GM19452 (cell line): ENCODE measurements at regions not wholly inside any gene's neighbourhood (a gene's known extent, or its start where the extent isn't known, plus 50 kb on each side); places are given as distances from the start of the nearest gene placed in this dataset.

Source experiments
- ATAC-seq: cut with Tn5 transposase; IDR thresholded peaks from one replicate; pipeline ENCODE4 v1.9.1; 2021; ENCODE audit not compliant: unreplicated experiment

DNA sequence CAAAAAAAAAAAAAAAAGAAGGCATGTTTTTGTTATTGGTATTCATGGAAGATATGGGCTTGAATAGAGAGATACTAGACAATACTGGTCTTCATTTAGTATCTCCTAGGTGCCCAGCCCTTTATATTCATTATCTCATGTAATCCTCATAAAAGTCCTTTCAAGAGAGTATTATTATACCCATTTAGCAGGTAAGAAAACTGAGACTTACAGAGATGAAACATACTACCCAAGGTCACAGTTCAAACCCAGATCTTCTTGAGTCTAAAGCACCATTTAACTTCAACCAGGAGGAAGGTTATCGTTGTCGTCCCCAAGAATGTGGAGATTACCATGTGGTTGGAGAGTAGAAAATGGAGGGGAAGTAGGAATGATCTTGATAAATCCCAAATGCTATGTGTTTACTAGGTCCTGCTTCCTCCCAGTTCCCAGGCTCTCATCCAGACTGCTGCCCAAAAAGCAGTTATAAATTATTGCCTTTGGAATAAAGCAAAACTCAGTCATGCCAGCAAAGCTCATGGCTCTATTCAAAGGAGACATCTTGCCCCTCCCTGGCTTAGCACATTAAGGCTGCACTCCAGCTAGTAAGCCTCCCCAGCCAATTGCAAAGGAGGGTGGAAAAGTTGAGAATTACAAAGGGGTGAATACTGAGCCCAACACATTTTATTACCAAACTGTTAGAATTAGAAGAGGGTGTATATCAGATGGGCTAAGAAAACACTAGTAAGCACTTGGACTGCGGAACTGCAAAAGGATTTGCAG is 163.9 kb downstream of the PIK3R1 start:
- no peak for ATAC-seq

- no peak for ATAC-seq
Observed at GRCh38 chr5:68380078-68380477, 164.5 kb downstream of the PIK3R1 start.

- ATAC-seq: no peak
Observed at GRCh38 chr5:68381060-68381459, 165.5 kb downstream of the PIK3R1 start.

DNA sequence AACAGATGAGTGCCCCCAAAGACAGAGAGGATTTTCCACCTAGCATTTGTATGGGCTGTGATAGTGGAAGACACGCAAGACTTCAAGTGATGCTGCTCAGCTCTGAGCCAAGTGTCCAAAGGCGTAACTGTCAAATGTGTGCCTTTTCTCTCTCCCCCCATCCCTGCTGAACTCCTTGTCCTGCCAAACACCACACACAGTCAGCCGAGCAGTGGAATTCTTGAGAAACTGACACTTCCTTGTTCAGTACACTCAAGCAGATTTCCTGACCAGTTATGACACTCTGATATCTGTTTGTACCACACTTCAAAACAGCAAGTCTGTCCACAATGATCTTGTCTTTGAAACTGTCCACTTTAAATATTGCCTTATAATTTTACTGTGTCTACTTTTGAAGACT is 166.4 kb downstream of the PIK3R1 start:
- no peak for ATAC-seq

DNA sequence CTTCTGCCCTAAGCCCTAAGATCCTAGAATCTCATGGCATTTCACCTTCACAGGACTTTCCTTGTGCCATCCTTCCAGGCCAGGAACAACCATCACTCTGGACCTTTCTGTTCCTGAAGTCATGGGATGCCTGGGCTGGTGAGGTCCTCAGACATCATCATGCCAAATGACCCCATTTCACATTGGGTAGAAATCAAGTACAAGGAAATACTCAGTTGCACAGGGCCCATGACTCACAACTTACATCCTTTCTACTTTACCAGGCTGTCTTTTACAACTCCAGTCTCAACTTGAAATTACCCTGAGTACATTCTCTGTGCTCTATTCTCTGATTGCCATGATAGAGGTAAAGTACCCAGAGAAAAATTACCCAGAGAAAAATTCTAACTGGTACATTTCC is 167.1 kb downstream of the PIK3R1 start:
- ATAC-seq: no peak

DNA sequence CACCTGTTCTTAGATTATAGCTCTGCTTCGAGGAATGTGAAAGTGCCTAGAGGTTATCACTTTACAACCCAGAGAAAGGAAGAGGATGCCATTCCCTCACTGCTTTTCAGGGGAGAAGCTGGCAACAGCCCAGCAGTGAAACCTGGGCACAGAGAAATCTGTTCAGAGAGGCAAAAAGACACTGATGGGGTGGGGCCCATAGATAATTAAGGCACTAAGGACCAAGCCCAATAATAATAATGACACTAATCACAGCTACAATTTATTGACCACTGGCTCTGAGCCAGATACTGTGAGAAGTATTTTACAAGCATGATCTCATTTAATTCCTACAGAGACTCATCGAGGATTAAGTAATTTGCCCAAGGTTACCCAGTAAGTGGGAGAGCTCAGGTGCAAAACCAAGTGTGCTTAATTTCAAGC is 168.3 kb downstream of the PIK3R1 start:
- no peak for ATAC-seq

DNA sequence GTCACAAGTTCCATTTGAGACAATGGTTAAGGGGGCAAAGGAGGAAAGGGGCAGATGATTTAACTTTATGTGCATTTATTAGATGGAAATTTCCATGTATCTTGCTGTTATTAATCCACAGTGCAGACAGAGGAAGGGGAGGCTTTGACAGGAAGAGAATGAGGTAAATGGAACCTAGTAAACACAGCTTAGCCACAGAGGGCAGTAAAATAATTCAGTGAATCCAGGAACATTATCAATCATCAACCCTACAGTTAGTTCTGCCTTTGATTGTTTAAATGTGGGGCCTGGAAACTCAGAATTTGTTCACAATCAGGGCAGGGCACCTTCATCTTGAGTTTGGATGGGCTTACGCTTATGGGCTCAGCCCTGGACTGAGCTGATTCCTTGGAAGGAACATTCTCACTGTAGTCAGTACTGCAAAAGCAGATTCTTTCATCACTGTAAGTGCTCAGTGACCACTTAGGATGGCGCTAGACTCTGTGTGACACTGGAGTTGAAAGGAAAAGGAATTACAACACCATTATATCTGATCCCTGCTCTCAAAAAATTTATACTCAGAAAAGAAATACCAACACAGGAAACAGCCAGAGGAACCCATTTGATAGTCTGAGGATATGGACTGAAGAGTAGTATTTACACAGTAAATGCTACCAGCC is 169.5 kb downstream of the PIK3R1 start:
- ATAC-seq: no peak

GRCh38 chr5:68385936-68386335 is 170.4 kb downstream of the PIK3R1 start:
- ATAC-seq: no peak

DNA sequence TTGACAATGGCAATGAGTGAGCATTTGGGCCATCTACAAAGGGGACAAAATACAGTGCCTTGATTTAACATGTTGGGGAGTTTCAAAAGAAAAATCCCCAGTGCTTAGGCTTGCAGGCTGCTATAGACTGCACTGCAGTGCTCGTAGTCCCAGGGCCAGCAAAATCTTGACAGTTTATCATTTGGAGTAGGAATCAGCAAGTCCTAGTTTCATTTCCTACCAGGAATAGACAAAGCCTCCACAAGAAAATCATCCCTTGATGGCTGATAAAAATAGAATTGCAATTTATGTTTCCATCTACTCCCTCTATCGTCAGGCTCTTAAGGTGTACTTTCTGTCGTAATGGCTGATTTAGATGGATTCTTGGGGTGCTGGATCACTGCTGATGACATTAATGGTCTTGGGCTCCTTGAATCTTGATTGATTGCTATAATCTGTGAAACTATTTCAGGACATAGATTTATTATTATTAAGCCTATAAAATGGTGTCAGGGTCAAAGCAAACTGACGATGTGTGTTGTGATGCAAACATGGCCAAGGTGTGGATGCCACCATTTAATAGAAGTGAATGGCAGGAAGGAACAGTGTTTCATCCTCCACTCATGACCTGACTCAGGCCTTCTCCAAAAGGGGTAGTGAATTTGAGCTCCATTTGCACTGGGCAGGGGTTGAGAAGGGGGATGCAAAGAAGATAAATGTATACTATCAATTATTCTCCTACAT is 171.7 kb downstream of the PIK3R1 start:
- no peak for ATAC-seq

DNA sequence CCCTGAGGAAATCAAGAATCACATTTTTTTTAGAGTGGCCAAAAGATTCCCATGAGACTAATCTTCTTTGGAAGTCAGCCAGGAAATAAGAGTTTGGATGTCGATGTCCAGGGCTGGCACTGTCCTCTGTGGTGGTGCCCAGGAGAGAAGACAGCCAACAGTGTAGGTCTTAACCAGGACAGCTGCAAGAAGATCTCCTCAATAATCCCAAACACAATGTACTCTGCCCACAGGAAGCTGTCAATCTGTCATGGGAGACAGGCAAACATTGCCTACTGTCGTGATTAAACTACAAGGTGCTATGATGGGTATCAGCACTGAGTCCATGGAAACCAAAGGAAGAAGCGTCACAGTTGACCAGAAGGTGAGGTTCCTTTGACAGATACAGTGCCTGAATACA is 174.1 kb downstream of the PIK3R1 start:
- ATAC-seq: no peak

GRCh38 chr5:68392617-68393016 is 177.1 kb downstream of the PIK3R1 start:
- ATAC-seq: no peak

DNA sequence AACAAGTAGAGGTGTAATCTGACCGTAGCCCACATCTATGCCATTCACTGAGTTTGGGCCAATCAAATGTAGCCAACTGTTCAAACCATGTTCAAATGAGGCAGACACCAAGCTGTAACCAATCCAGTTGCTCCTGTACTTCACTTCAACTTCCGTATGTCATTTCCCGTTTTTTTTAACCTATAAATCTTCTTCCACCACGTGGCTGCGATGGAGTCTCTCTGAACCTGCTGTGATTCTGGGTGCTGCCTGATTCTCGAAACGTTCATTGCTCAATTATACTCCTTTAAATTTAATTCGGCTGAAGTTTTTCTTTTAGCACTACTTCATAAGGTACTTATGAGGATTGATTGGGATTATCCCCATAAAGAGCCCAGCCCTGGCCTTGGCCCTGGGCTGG is 179.7 kb downstream of the PIK3R1 start:
- ATAC-seq: no peak

DNA sequence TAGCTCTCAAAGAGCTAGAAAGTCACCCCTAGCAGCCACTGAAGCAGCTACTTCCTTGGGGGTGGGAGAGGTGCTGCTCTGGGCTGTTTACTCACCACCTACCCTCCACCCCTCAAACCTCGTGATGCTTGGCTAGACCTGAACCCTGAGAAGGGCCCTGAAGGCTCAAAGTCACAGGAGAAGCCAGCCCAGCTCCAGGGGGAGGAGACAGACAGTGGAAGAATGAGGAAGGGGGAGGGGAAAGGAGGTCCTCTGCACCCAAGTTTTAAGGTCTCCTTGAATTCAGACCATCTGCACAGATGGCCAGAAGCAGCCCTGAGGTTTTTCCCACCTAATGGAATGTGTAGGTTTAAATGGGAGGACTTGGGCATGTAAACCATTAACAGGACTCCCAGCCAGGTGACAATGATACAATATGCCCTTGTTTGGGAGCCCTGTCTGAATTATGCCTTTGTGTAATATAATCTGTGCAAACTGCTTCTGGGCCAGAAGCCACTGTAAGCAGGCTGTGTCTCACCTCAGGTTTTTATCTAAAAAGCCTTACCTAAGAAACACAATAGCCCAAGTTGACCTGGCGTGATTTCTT is 180.5 kb downstream of the PIK3R1 start:
- ATAC-seq: no peak

DNA sequence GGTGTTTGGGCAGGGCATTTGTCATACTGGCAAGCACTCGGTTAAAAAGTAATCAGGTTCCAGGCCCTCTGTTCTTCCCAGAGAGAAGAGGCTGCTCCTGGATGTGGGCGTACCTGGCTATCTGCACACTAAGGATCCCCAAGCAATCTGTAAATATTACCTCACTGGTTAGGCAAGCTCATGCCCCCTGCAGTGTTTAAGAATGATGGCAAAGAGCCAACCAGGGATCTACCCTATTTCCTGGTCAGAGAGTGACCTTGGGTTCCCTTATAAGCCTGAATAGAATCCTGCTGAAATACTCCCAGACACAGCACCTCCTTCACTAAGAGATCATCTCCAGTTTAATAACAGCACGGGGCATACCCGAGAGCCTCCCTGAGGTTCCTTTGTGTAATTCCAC is 181.2 kb downstream of the PIK3R1 start:
- ATAC-seq: no peak

- no peak for ATAC-seq
Observed at GRCh38 chr5:68398146-68398812, 182.7 kb downstream of the PIK3R1 start.

GRCh38 chr5:68403301-68403700 is 187.7 kb downstream of the PIK3R1 start:
- no peak for ATAC-seq

DNA sequence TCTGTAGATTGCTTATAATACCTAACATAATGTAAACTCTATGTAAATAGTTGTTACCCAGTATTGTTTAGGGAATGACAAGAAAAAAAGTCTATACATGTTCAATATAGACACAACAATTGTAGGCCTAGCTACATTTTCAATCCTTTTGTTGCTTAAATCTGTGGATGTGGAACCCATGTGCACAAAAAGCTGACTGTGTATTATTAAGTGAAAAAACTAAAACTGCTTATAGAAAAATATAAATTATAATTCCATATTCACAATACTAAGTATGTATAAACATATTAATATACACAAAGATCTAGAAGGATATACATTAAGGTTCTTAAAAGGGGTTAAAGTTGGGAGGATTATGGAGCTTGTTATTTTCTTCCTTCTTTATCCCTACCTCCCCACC is 188.7 kb downstream of the PIK3R1 start:
- ATAC-seq: no peak

- no peak for ATAC-seq
Observed at GRCh38 chr5:68405026-68405684, 189.6 kb downstream of the PIK3R1 start.

DNA sequence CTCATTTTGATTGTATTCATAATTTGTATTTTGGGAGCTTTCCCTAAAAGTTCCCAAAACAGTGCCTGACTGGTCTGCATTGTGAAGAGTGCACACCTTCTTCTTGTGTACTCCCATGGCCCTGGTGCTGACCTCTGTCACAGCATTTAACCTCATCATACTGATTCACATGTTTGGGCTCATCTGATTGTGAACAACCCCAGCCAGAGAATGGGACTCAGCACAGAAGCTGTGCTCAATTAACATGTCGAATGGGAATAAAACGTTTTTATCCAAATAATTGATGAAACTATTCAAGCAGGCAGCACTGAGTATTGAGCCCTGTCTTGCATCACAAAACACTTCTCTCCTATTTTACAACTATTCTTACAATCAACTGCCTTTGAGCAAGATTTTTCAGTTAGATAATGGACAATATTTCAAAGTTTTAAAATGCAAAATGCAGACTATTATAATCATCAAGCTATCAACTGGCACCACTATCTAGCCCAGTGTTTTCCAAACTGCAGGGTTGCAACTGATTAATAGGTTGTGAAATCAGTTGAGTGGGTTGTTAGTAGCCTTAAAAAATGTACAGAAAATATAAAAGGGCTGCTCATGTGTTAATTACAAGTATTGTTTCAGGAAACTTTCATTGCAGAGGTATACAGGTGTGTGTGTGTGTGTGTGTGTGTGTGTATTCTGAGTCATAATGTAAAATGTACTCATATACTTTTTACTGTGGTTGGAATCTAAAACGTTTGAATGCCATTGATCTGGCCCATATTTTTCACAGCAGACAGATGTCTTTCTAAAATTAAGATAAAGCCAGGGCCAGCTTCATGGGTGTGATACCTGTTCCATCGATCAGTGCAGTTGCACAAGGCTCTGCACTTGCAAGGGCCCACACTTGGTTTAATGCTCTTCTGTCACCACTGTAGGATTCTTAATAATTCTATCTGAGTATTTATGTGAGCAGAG is 190.5 kb downstream of the PIK3R1 start:
- ATAC-seq: peak; percentile 10
